DOHH2 (cell line): ENCODE measurements at regions not wholly inside any gene's neighbourhood (a gene's known extent, or its start where the extent isn't known, plus 50 kb on each side); places are given as distances from the start of the nearest gene placed in this dataset.

Source experiments
- H3F3A ChIP-seq: fragments of 200-600 bp; sonication (generic), shearing (Covaris generic); 2 replicates; pipeline ENCODE4 v1.6.0; 2016; ENCODE audit warnings: antibody characterized with exemption, mild to moderate bottlenecking; ENCODE audit not compliant: control insufficient read depth, insufficient read depth
- H3K27ac ChIP-seq: fragments of 200-600 bp; sonication (generic); 2 replicates; pipeline ENCODE4 v1.5.1; 2014; ENCODE audit warnings: low read depth, mild to moderate bottlenecking, low read length, moderate library complexity
- H3K27me3 ChIP-seq: fragments of 200-600 bp; sonication (generic); 2 replicates; pipeline ENCODE4 v1.6.1; 2014; ENCODE audit warnings: mild to moderate bottlenecking, low read length, mixed read lengths; ENCODE audit not compliant: control insufficient read depth
- H3K36me3 ChIP-seq: fragments of 200-600 bp; sonication (generic); 2 replicates; pipeline ENCODE4 v1.6.1; 2014; ENCODE audit warnings: mild to moderate bottlenecking, low read length, moderate library complexity, mixed read lengths; ENCODE audit not compliant: control insufficient read depth
- H3K4me1 ChIP-seq: fragments of 200-600 bp; sonication (generic); 2 replicates; pipeline ENCODE4 v1.6.1; 2014; ENCODE audit warnings: mild to moderate bottlenecking, low read length, mixed read lengths; ENCODE audit not compliant: control insufficient read depth
- H3K4me2 ChIP-seq: fragments of 200-600 bp; sonication (generic); 2 replicates; pipeline ENCODE4 v1.6.0; 2014; ENCODE audit warnings: mild to moderate bottlenecking, low read length, moderate library complexity
- H3K4me3 ChIP-seq: fragments of 200-600 bp; sonication (generic); 2 replicates; pipeline ENCODE4 v1.5.1; 2014; ENCODE audit warnings: mild to moderate bottlenecking, low read length, mixed read lengths
- H3K79me2 ChIP-seq: fragments of 200-600 bp; sonication (generic); 2 replicates; pipeline ENCODE4 v1.6.1; 2014; ENCODE audit warnings: mild to moderate bottlenecking, low read length, mixed read lengths; ENCODE audit not compliant: control insufficient read depth
- H3K9me2 ChIP-seq: fragments of 200-600 bp; sonication (generic); replicated peaks from 2 replicates; pipeline ENCODE4 v1.6.1; 2014; ENCODE audit warnings: mild to moderate bottlenecking, low read length, mixed read lengths; ENCODE audit not compliant: control insufficient read depth
- H3K9me3 ChIP-seq: fragments of 200-600 bp; sonication (generic); 2 replicates; pipeline ENCODE4 v1.6.1; 2014; ENCODE audit warnings: antibody characterized with exemption, low read length, mixed read lengths; ENCODE audit not compliant: control insufficient read depth, insufficient read depth
- H4K20me1 ChIP-seq: fragments of 200-600 bp; sonication (generic); 2 replicates; pipeline ENCODE4 v1.6.0; 2014; ENCODE audit warnings: low read depth, mild to moderate bottlenecking, antibody characterized with exemption, low read length, moderate library complexity; ENCODE audit not compliant: control insufficient read depth, insufficient read depth
- CTCF ChIP-seq: fragments of 200-600 bp; sonication (generic); IDR thresholded peaks from one replicate; pipeline ENCODE4 v1.5.1; 2014; ENCODE audit warnings: antibody characterized with exemption, mild to moderate bottlenecking, low read depth, low read length; ENCODE audit not compliant: poor library complexity, severe bottlenecking
- EZH2phosphoT487 ChIP-seq: fragments of 200-600 bp; sonication (generic); IDR thresholded peaks from 2 replicates; pipeline ENCODE4 v1.6.1; 2017; ENCODE audit warnings: borderline replicate concordance, mild to moderate bottlenecking, antibody characterized with exemption, low read length, moderate library complexity, mixed read lengths

GRCh38 chr10:29851241-29851640 is 208.1 kb downstream of the JCAD start:
- Histone ChIP-seq H3K4me2 (no peak overlapping the region), H3K4me1 (no peaks in the 10 kb centered on the region), H3K27me3 (no peaks in the 10 kb centered on the region), H3F3A (no peaks in the 10 kb centered on the region), H3K9me3 (no peaks in the 10 kb centered on the region), H3K9me2 (no peaks in the 10 kb centered on the region), H3K36me3 (no peaks in the 10 kb centered on the region), H3K79me2 (no peaks in the 10 kb centered on the region), H4K20me1 (no peaks in the 10 kb centered on the region), H3K27ac (no peak overlapping the region), H3K4me3 (no peak overlapping the region)
- TF ChIP-seq EZH2phosphoT487 (no peak), CTCF (no peak)

GRCh38 chr10:29850371-29850770 is 209.0 kb downstream of the JCAD start:
- Histone ChIP-seq H3K4me2 (no peak overlapping the region), H3K27ac (no peak overlapping the region)
- TF ChIP-seq EZH2phosphoT487, result no peak
- TF ChIP-seq CTCF, result no peak

GRCh38 chr10:29849886-29850285 is 209.5 kb downstream of the JCAD start:
- H3K4me2 ChIP-seq, result no peak overlapping the region
- no peaks in the 10 kb centered on the region for H3K9me2 ChIP-seq
- no peaks in the 10 kb centered on the region for H3K27me3 ChIP-seq
- no peaks in the 10 kb centered on the region for H3K79me2 ChIP-seq
- no peaks in the 10 kb centered on the region for H3F3A ChIP-seq
- no peaks in the 10 kb centered on the region for H3K4me1 ChIP-seq
- H3K27ac ChIP-seq, result no peak overlapping the region
- no peaks in the 10 kb centered on the region for H4K20me1 ChIP-seq
- TF ChIP-seq CTCF (no peak), EZH2phosphoT487 (no peak)
- H3K4me3 ChIP-seq, result no peak overlapping the region
- no peaks in the 10 kb centered on the region for H3K36me3 ChIP-seq
- no peaks in the 10 kb centered on the region for H3K9me3 ChIP-seq

More at GRCh38 chr10:29850371-29850770, 209.0 kb downstream of the JCAD start:
- Histone ChIP-seq H4K20me1 (no peaks in the 10 kb centered on the region), H3K36me3 (no peaks in the 10 kb centered on the region), H3K4me3 (no peak overlapping the region), H3K9me3 (no peaks in the 10 kb centered on the region), H3K27me3 (no peaks in the 10 kb centered on the region), H3F3A (no peaks in the 10 kb centered on the region), H3K9me2 (no peaks in the 10 kb centered on the region), H3K4me1 (no peaks in the 10 kb centered on the region), H3K79me2 (no peaks in the 10 kb centered on the region)
